HCT116 (cell line): ENCODE measurements at regions not wholly inside any gene's neighbourhood (a gene's known extent, or its start where the extent isn't known, plus 50 kb on each side); places are given as distances from the start of the nearest gene placed in this dataset.

Source experiments
- ATAC-seq: fragments of 200-7000 bp; cut with Tn5 transposase; 2 replicates; pipeline ENCODE4 v1.9.1; 2020; ENCODE audit warnings: mild to moderate bottlenecking, moderate library complexity
- BruUV-seq: library from RNA; stranded (reverse); fragments of 400-500 nt; replicated peaks from 2 replicates; lab custom pipeline; 2021; lab: Mats Ljungman, UMichigan
- CTCF ChIA-PET: fragments of 300-600 bp; sonication (Branson Sonifier 250); formaldehyde crosslinking; loops from one replicate; lab custom pipeline; 2021; ENCODE audit warnings: antibody characterized with exemption; lab: Charles Lee
- POLR2A ChIA-PET: fragments of 300-600, 350-600 bp; sonication (Branson Sonifier 250); formaldehyde crosslinking; loops from one replicate; lab custom pipeline; 2021; ENCODE audit warnings: antibody characterized with exemption; lab: Charles Lee
- RAD21 ChIA-PET, 2 experiments: fragments of 300-600 bp; sonication (Branson Sonifier 250); formaldehyde crosslinking; loops; one replicate each; lab custom pipeline; 2023; ENCODE audit warnings: low total read pairs in 2 of 2; ENCODE audit not compliant: uncharacterized antibody in 2 of 2, unreplicated experiment in 2 of 2, low non-redundant PET in 1 of 2; lab: Charles Lee
- DNase-seq: peaks from one replicate; pipeline ENCODE4 v3.0.0-alpha.2; 2010; ENCODE audit warnings: low read depth, low spot score
- H2AFZ ChIP-seq: fragments of 200-600 bp; shearing (Covaris generic), sonication (generic); 2 replicates; pipeline ENCODE4 v1.6.1; 2017; ENCODE audit warnings: low read depth, mixed run types, mixed read lengths, antibody characterized with exemption, low read length; ENCODE audit not compliant: poor library complexity, severe bottlenecking
- H3K27ac ChIP-seq: 2 replicates; pipeline ENCODE4 v1.5.1; 2012; ENCODE audit warnings: low read depth, low read length
- H3K27me3 ChIP-seq: fragments of 200-600 bp; sonication (generic); 2 replicates; pipeline ENCODE4 v1.6.1; 2016; ENCODE audit warnings: mixed run types, low read length, mixed read lengths; ENCODE audit not compliant: insufficient read depth
- H3K36me3 ChIP-seq, 2 experiments: fragments of 200-500 bp in 1 of 2; fragments of 200-600 bp in 1 of 2; sonication (Bioruptor generic) in 1 of 2; sonication (generic) in 1 of 2; 2 replicates each; pipeline versions ENCODE4 v1.5.1 to v1.6.1; 2014 to 2016; ENCODE audit warnings: low read length in 2 of 2, inconsistent platforms in 1 of 2, mixed read lengths in 1 of 2, mixed run types in 1 of 2; ENCODE audit not compliant: insufficient read depth in 2 of 2, control insufficient read depth in 1 of 2
- H3K4me1 ChIP-seq, 2 experiments: fragments of 200-600 bp in 1 of 2; sonication (generic) in 1 of 2; 2 replicates each; pipeline versions ENCODE4 v1.5.1 to v1.6.1; 2012 to 2017; ENCODE audit warnings: low read length in 2 of 2, inconsistent platforms in 1 of 2, mild to moderate bottlenecking in 1 of 2, mixed read lengths in 1 of 2, mixed run types in 1 of 2, moderate library complexity in 1 of 2; ENCODE audit not compliant: insufficient read depth in 2 of 2, control insufficient read depth in 1 of 2
- H3K4me2 ChIP-seq: fragments of 200-600 bp; sonication (generic); 2 replicates; pipeline ENCODE4 v1.6.1; 2017; ENCODE audit warnings: mixed run types, low read length, mixed read lengths
- H3K4me3 ChIP-seq, 2 experiments: fragments of 200-600 bp in 1 of 2; sonication (generic) in 1 of 2; replicated peaks in 1 of 2; 2 replicates each; pipeline ENCODE4 v1.5.1; 2011 to 2016; ENCODE audit warnings: low read length in 2 of 2, control low read depth in 1 of 2, low read depth in 1 of 2, mild to moderate bottlenecking in 1 of 2, mixed read lengths in 1 of 2, mixed run types in 1 of 2
- H3K79me2 ChIP-seq: fragments of 200-600 bp; sonication (generic); 2 replicates; pipeline ENCODE4 v1.6.1; 2017; ENCODE audit warnings: mild to moderate bottlenecking, mixed run types, low read length, moderate library complexity, mixed read lengths; ENCODE audit not compliant: insufficient read depth
- H3K9ac ChIP-seq: fragments of 200-600 bp; sonication (generic); 2 replicates; pipeline ENCODE4 v1.6.1; 2016; ENCODE audit warnings: low read length, mixed read lengths
- H3K9me2 ChIP-seq: fragments of 200-600 bp; sonication (generic), shearing (Covaris generic); 2 replicates; pipeline ENCODE4 v1.6.1; 2017; ENCODE audit warnings: mixed run types, mild to moderate bottlenecking, moderate library complexity; ENCODE audit not compliant: insufficient read depth
- H3K9me3 ChIP-seq, 2 experiments: fragments of 200-500 bp in 1 of 2; fragments of 200-600 bp in 1 of 2; sonication (Bioruptor generic) in 1 of 2; sonication (generic) in 1 of 2; 2 replicates each; pipeline ENCODE4 v1.6.1; 2014 to 2017; ENCODE audit warnings: low read length in 2 of 2, mixed read lengths in 2 of 2, inconsistent platforms in 1 of 2, low read depth in 1 of 2, mild to moderate bottlenecking in 1 of 2, mixed run types in 1 of 2, moderate library complexity in 1 of 2; ENCODE audit not compliant: control insufficient read depth in 1 of 2, insufficient read depth in 1 of 2
- H4K20me1 ChIP-seq: fragments of 200-600 bp; sonication (generic), shearing (Covaris generic); 2 replicates; pipeline ENCODE4 v1.6.1; 2017; ENCODE audit warnings: mixed run types, mild to moderate bottlenecking, moderate library complexity; ENCODE audit not compliant: insufficient read depth
- CBX3 ChIP-seq: IDR thresholded peaks from 2 replicates; pipeline ENCODE4 v1.6.1; 2012; ENCODE audit warnings: low read depth
- FOSL1 ChIP-seq: IDR thresholded peaks from 2 replicates; pipeline ENCODE4 v1.6.1; 2012; ENCODE audit warnings: low read depth
- POLR2A ChIP-seq: IDR thresholded peaks from 2 replicates; pipeline ENCODE4 v1.7.0; 2011; ENCODE audit warnings: borderline replicate concordance; ENCODE audit not compliant: insufficient read depth, insufficient read length; ENCODE audit errors: extremely low read depth
- SRF ChIP-seq: IDR thresholded peaks from 2 replicates; pipeline ENCODE4 v1.6.1; 2012; ENCODE audit warnings: low read depth
- TCF7L2 ChIP-seq: IDR thresholded peaks from 2 replicates; pipeline ENCODE4 v1.7.0; 2011; ENCODE audit warnings: borderline replicate concordance, inconsistent platforms; ENCODE audit not compliant: insufficient read depth, insufficient read length; ENCODE audit errors: extremely low read depth
- intact Hi-C: fragments of 100-400 bp; cut with micrococcal nuclease; formaldehyde crosslinking; loops from 2 replicates; pipeline ENCODE4 v1.10.0; 2022
- TF ChIP-seq, protein P1 (sequence below): IDR thresholded peaks from 2 replicates; pipeline ENCODE4 v1.6.1; 2012
- TF ChIP-seq, protein P2 (sequence below), 3 experiments: fragments of 200-600 bp in 1 of 3; sonication (generic) in 1 of 3; IDR thresholded peaks in 2 of 3; conservative IDR thresholded peaks in 1 of 3; 2 replicates each; pipeline ENCODE4 v1.5.1; 2012 to 2017; ENCODE audit warnings: low read depth in 2 of 3, low read length in 2 of 3, antibody characterized with exemption in 1 of 3, borderline replicate concordance in 1 of 3, control low read depth in 1 of 3, mild to moderate bottlenecking in 1 of 3, mixed read lengths in 1 of 3, mixed run types in 1 of 3, moderate library complexity in 1 of 3; ENCODE audit not compliant: insufficient read depth in 1 of 3
- TF ChIP-seq, protein P3 (sequence below): IDR thresholded peaks from 2 replicates; pipeline ENCODE4 v1.6.1; 2011; ENCODE audit warnings: mild to moderate bottlenecking, low read length, moderate library complexity; ENCODE audit not compliant: insufficient replicate concordance; ENCODE audit errors: extremely low read depth

DNA sequence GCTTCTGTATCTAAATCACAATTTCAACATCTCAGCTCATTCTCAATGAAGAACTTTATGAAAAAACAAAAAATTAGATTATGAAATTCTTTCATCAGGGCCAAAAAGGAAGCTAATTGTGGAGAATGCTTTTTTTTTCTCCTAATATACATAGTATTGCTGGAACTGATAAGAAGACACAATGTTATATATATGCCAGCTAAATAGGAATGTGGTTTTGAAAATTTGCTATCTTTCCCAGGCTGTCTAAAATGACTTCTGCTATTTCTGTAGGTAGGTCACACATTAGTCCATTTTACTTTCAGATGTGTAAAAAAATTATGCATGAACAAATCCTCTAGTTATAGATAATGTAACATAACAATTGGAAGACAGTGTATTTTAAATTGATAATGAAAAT is 732.9 kb downstream of the RWDD3 start:
- Histone ChIP-seq H3K9me2 (no peaks in the 10 kb centered on the region), H3K79me2 (no peaks in the 10 kb centered on the region), H3K4me1 (no peaks in the 10 kb centered on the region), H3K27ac (no peak overlapping the region), H2AFZ (no peak overlapping the region), H3K9ac (no peak overlapping the region), H3K36me3 (no peaks in the 10 kb centered on the region), H3K4me3 (no peak overlapping the region), H3K9me3 (no peaks in the 10 kb centered on the region), H4K20me1 (no peaks in the 10 kb centered on the region), H3K4me2 (no peak overlapping the region), H3K27me3 (no peaks in the 10 kb centered on the region)
- no peak for ATAC-seq
- ChIA-PET RAD21 (no interaction called here), CTCF (no interaction called here), POLR2A (no interaction called here)
- TF ChIP-seq TCF7L2 (no peak), POLR2A (no peak), SRF (no peak), CBX3 (no peak), FOSL1 (no peak)
- TF ChIP-seq, protein P1, sequence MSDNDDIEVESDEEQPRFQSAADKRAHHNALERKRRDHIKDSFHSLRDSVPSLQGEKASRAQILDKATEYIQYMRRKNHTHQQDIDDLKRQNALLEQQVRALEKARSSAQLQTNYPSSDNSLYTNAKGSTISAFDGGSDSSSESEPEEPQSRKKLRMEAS: no peak
- TF ChIP-seq, protein P2, sequence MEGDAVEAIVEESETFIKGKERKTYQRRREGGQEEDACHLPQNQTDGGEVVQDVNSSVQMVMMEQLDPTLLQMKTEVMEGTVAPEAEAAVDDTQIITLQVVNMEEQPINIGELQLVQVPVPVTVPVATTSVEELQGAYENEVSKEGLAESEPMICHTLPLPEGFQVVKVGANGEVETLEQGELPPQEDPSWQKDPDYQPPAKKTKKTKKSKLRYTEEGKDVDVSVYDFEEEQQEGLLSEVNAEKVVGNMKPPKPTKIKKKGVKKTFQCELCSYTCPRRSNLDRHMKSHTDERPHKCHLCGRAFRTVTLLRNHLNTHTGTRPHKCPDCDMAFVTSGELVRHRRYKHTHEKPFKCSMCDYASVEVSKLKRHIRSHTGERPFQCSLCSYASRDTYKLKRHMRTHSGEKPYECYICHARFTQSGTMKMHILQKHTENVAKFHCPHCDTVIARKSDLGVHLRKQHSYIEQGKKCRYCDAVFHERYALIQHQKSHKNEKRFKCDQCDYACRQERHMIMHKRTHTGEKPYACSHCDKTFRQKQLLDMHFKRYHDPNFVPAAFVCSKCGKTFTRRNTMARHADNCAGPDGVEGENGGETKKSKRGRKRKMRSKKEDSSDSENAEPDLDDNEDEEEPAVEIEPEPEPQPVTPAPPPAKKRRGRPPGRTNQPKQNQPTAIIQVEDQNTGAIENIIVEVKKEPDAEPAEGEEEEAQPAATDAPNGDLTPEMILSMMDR (IDR thresholded peaks at IDR 0.05 in 2 of 3, conservative IDR thresholded peaks at IDR 0.05 in 1 of 3; ENCODE audit: borderline replicate concordance in 1 of 3, insufficient read depth in 1 of 3, low read depth in 2 of 3, low read length in 2 of 3): no peak
- TF ChIP-seq, protein P3, sequence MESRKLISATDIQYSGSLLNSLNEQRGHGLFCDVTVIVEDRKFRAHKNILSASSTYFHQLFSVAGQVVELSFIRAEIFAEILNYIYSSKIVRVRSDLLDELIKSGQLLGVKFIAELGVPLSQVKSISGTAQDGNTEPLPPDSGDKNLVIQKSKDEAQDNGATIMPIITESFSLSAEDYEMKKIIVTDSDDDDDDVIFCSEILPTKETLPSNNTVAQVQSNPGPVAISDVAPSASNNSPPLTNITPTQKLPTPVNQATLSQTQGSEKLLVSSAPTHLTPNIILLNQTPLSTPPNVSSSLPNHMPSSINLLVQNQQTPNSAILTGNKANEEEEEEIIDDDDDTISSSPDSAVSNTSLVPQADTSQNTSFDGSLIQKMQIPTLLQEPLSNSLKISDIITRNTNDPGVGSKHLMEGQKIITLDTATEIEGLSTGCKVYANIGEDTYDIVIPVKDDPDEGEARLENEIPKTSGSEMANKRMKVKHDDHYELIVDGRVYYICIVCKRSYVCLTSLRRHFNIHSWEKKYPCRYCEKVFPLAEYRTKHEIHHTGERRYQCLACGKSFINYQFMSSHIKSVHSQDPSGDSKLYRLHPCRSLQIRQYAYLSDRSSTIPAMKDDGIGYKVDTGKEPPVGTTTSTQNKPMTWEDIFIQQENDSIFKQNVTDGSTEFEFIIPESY: no peak
- no TSS peak for BruUV-seq
- DNase-seq: no peak
- intact Hi-C loops: no loop called here
